GM18511 (cell line): ENCODE measurements at regions not wholly inside any gene's neighbourhood (a gene's known extent, or its start where the extent isn't known, plus 50 kb on each side); places are given as distances from the start of the nearest gene placed in this dataset.
A peak's percentile ranks its signal among the peaks of the same experiment; 100 is the strongest.
"Not testable (repeated sequence)": the region's sequence is repeated elsewhere in the genome, so short reads cannot be mapped to it uniquely, and the experiment has no call there.

Experiments
- ATAC-seq: cut with Tn5 transposase; IDR thresholded peaks from one replicate; pipeline ENCODE4 v1.9.1; 2021; ENCODE audit warnings: mild to moderate bottlenecking, moderate library complexity; ENCODE audit not compliant: unreplicated experiment

- ATAC-seq, result no peak
These were observed 135.4 kb downstream of the HMHB1 start for GRCh38 chr5:143947313-143947712.

- no peak for ATAC-seq
These were observed 140.8 kb downstream of the HMHB1 start for GRCh38 chr5:143952809-143953208.

DNA sequence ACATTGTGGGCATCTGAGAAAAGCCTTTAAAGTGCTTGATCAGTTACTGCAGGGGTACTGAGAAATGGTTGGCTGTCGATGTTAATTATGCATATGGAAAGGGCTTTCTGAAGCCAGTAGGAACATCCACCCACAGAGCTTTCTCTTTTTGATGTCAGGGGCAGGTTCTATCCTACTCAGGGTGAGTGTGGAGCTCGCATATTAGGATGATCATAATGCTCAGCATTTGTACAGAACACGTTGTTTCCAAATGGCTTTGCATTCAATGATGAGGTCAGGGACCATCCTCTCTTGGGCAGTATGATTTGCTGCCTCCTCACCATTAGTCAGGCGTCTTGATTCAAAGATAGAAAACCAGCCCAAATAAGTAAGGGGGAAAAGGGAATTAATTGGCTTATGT is 141.9 kb downstream of the HMHB1 start:
- no peak for ATAC-seq

- no peak for ATAC-seq
These were observed 143.2 kb downstream of the HMHB1 start for GRCh38 chr5:143955141-143955540.

- no peak for ATAC-seq
These were observed 145.5 kb downstream of the HMHB1 start for GRCh38 chr5:143957455-143957854.

DNA sequence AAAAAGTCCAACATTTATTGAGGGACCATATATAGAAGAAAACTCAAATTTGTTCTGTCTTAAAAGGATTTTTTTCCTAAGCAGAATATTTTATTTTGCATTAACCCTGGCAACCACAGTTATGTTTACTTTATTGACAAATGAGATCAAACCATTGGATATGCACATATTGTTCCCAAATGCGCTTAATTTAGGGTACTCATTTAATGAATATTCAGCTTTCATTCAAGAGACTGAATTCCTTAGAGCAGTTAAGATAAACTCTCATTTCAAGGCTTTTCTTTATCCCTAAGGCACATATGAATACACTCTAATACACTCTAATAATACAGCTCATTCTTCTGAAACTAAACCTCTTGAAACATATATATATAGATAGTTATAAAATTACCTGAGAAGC is 150.2 kb downstream of the HMHB1 start:
- ATAC-seq, result no peak

DNA sequence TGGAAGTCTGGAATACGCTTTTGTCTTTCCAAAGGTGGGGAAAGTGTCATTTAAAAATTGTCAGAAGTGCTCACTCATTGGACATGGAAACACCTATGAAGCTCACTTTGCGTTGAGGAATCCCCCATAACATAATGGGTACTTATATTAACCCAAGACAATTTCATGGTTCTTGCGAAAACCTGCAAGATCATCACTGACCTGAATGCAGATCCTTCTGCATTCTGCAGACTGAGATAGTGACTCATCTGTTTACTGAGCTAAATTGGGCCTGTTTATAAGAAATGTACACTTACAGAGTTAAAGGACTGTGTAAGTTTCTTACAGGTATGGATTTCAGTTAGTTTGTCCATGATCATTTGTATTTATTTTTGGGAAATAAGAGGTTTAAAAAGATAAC is 153.0 kb downstream of the HMHB1 start:
- no peak for ATAC-seq

GRCh38 chr5:143966280-143966679 is 154.3 kb downstream of the HMHB1 start:
- no peak for ATAC-seq

GRCh38 chr5:143968071-143968878 is 156.3 kb downstream of the HMHB1 start:
- ATAC-seq, result peak; percentile 67

GRCh38 chr5:143970159-143970558 is 158.2 kb downstream of the HMHB1 start:
- ATAC-seq, result no peak

GRCh38 chr5:143972068-143972467 is 160.1 kb downstream of the HMHB1 start:
- no peak for ATAC-seq

DNA sequence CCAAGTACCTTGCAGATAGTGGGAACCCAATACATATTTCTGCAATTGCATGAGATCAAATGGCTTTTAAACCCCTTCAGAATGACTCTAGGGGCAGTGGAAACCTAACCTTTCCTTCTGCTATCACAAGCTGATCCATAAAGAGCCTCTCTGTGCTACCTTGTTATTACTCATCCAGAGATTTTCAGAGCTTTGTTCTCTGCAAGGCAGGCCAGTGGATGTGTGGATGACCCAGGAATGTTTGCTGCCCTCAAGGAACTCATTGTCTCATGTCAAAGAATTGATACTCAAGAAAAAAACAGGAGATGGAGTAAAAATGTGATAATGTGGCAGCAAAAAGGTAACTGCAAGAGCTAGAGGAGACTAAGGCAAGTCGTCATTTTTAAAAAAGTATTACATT is 164.1 kb downstream of the HMHB1 start:
- ATAC-seq, result no peak

DNA sequence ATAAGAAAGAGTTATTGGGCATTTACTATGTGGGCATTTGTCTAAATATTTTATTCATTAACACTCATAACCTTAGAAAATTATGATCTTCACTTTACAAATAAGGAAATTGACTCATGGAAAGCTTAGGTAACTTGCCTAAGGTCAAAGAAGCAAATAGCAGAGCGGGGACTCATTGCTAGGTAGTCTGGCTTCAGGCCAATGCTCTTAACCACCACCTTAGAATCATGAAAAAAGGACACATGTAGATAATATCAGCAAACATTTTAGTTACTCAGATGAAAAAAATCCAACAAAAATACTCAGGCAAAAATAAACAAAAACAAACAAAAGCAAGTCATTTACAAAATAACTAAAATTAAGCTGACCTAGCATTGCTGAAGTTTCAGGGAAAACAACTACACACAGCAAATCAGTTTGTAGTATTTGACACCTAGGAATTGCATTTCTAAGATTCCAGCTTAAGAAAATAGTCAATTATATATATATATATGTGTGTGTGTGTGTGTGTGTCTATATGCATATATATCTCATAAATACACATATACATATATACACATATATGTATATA is 166.0 kb downstream of the HMHB1 start:
- ATAC-seq, result no peak

DNA sequence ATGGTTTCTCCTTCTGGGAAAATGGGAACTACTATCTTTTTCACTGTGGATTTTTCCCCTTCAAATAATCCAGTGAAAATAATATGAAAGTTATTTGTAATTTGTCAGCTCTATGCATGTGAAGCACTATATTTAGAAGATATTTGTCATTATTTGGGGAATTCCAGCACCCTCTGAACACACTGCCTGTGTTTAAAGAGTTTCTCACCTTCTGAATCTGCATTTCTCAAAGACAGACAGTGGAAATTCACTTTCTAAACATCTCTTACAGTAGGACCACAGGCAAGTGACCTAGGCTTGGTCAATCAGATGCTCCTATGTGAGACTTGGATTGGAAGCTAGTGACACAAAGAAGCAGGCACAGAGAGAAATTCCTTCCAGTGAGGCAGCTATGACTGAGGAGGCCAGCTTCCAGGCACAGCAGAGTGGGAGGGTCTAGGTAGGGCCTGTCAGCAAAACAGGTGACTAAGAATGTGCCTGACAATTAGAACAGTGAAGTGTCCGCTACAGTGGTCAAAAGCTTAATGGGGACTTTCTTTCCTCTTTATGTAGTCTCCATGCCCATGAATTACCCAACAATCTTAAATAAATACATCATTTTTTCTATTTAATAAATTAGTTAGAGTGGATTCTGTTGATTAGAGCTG is 167.2 kb downstream of the HMHB1 start:
- no peak for ATAC-seq

DNA sequence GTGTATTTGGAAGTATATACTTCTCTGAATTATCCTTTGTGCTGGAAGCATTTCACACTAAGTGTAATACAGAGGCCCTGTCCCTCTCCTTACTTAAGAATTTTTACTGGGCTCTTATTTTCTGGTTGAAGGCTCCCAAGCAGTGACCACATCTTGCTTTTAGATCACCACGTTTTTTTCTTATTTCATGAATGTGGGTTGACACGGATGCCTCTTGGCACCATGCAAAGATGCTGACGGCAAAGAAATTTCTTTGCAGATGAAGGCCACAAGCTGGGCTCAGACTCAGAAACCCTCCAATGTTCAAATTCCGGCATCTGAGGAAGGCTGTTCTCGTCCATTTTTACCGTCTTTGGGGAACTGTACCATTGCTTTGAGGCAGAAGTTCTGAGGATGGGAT is 168.5 kb downstream of the HMHB1 start:
- no peak for ATAC-seq

DNA sequence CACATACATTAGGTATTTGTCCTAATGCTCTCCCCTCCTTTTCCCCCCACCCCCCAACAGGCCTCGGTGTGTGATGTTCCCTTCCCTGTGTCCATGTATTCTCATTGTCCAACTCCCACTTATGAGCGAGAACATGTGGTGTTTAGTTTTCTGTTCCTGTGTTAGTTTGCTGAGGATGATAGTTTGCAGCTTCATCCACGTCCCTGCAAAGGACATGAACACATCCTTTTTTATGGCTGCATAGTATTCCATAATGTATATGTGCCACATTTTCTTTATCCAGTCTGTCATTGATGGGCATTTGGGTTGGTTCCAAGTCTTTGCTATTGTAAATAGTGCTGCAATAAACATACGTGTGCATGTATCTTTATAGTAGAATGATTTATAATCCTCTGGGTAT is 171.0 kb downstream of the HMHB1 start:
- ATAC-seq, result not testable (repeated sequence)

DNA sequence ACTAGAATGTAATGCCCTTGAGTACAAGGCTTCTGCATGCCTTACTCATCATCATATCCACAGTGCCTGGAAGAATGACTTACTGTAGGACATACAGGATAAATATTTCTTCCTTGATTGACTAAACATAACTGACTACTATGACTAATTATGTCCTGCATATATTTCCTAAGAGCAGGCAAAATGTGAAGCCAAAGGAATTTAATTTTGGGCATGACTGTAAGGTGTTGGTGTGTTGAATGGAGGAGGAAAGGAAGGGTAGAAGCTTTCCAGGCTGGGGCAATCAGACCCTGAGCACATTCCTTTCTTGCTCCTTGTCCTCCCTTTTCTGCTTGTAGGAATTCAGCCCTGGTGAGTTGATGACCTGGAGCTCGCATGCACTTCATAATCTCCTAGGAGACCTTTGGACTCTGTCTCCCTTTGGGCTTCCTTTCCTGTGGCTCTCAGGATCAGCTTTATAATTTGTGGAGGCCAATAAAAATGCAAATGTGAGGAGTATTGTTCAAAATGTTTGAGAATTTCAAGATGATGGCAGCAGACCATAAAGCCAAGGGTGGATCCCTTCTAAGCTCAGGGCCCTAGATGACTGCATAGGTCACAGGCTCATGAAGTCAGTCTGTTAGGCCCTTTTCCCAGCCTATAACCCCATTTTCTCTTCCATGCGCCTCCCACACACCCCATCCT is 174.0 kb downstream of the HMHB1 start:
- ATAC-seq, result no peak

GRCh38 chr5:143986516-143987212 is 174.7 kb downstream of the HMHB1 start:
- ATAC-seq, result no peak

GRCh38 chr5:143987264-143987663 is 175.3 kb downstream of the HMHB1 start:
- ATAC-seq, result no peak

DNA sequence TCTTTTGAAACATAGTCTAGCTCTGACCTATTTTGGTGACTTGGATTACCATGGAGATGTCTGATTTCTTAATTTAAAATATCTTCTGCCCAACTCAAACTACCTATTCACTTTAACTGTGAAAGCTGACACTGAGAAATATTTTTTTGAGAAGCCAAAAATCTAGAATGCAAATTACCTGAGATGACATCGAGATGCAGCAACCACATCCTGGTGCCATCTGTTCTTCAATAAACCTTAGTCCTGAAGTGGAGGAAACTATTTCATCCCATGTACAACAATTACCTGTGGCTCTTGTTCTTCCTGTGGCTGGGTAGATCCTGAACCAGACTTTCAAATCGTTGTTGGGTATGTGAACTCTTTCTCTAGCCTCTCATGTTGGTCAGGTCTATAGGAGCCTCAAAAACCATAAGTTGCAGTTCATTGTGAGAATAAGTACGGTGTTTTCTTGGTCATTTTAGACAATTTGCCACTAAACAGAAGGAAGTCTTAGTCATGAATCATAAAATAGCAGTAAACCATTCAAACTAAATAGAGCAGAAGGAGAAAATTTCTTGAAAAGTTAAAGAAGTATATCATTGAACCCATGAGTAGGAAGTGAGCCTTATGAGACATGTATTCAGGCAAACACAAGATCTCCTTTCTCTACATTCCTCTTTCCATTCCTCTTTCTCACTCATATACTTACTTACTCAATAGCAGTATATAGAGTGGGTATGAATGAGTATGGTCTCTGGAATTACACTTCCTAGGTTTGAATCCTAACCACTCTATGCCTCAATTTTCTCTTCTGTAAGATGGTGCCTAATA is 176.0 kb downstream of the HMHB1 start:
- no peak for ATAC-seq
